GM19023 (cell line): ENCODE measurements at regions not wholly inside any gene's neighbourhood (a gene's known extent, or its start where the extent isn't known, plus 50 kb on each side); places are given as distances from the start of the nearest gene placed in this dataset.
"Not testable (repeated sequence)": the region's sequence is repeated elsewhere in the genome, so short reads cannot be mapped to it uniquely, and the experiment has no call there.

Experiments used
- ATAC-seq: cut with Tn5 transposase; IDR thresholded peaks from one replicate; pipeline ENCODE4 v1.9.1; 2021; ENCODE audit warnings: mild to moderate bottlenecking, moderate library complexity; ENCODE audit not compliant: unreplicated experiment

- no peak for ATAC-seq
Measured at GRCh38 chr7:118878336-118878735, 653.8 kb downstream of the ANKRD7 start.

GRCh38 chr7:118898284-118898683 lies 673.8 kb downstream of the ANKRD7 start:
- ATAC-seq, result no peak

- ATAC-seq, result no peak
Measured at GRCh38 chr7:118902600-118902999, 678.1 kb downstream of the ANKRD7 start.

GRCh38 chr7:118907911-118908527 lies 683.5 kb downstream of the ANKRD7 start:
- no peak for ATAC-seq

GRCh38 chr7:118916120-118916519 lies 691.6 kb downstream of the ANKRD7 start:
- not testable (repeated sequence) for ATAC-seq

- ATAC-seq, result no peak
Measured at GRCh38 chr7:118918556-118918955, 694.1 kb downstream of the ANKRD7 start.

GRCh38 chr7:118938845-118939244 lies 714.3 kb downstream of the ANKRD7 start:
- no peak for ATAC-seq

GRCh38 chr7:118944271-118944670 lies 719.8 kb downstream of the ANKRD7 start:
- no peak for ATAC-seq

GRCh38 chr7:118945911-118946682 lies 721.6 kb downstream of the ANKRD7 start:
- no peak for ATAC-seq

- ATAC-seq, result no peak
Measured at GRCh38 chr7:118948508-118948907, 724.0 kb downstream of the ANKRD7 start.

GRCh38 chr7:118949031-118949430 lies 724.5 kb downstream of the ANKRD7 start:
- no peak for ATAC-seq

- ATAC-seq, result not testable (repeated sequence)
Measured at GRCh38 chr7:118956285-118956684, 731.8 kb downstream of the ANKRD7 start.

GRCh38 chr7:118969370-118969769 lies 744.9 kb downstream of the ANKRD7 start:
- no peak for ATAC-seq

- no peak for ATAC-seq
Measured at GRCh38 chr7:118971706-118972105, 747.2 kb downstream of the ANKRD7 start.

GRCh38 chr7:118974836-118975235 lies 750.3 kb downstream of the ANKRD7 start:
- ATAC-seq, result no peak

- ATAC-seq, result no peak
Measured at GRCh38 chr7:118995350-118995749, 770.8 kb downstream of the ANKRD7 start.

GRCh38 chr7:119007236-119007635 lies 782.7 kb downstream of the ANKRD7 start:
- ATAC-seq, result no peak

- no peak for ATAC-seq
Measured at GRCh38 chr7:119010635-119011034, 786.1 kb downstream of the ANKRD7 start.

- no peak for ATAC-seq
Measured at GRCh38 chr7:119026391-119026790, 801.9 kb downstream of the ANKRD7 start.

- ATAC-seq, result no peak
Measured at GRCh38 chr7:119028736-119029135, 804.2 kb downstream of the ANKRD7 start.

GRCh38 chr7:119032136-119032535 lies 807.6 kb downstream of the ANKRD7 start:
- ATAC-seq, result not testable (repeated sequence)

- no peak for ATAC-seq
Measured at GRCh38 chr7:119033641-119034040, 809.1 kb downstream of the ANKRD7 start.
